IMR-90 (cell line): ENCODE measurements at regions not wholly inside any gene's neighbourhood (a gene's known extent, or its start where the extent isn't known, plus 50 kb on each side); places are given as distances from the start of the nearest gene placed in this dataset.

Experiments used
- BHLHE40 ChIP-seq: fragments of 150-350 bp; IDR thresholded peaks from 2 replicates; pipeline ENCODE4 v1.6.1; 2016; ENCODE audit warnings: mild to moderate bottlenecking, low read depth, low read length
- CEBPB ChIP-seq: IDR thresholded peaks from 2 replicates; pipeline ENCODE4 v1.6.1; 2012; ENCODE audit warnings: low read depth, low read length, improper control_type of control experiment
- CHD1 ChIP-seq: IDR thresholded peaks from 2 replicates; pipeline ENCODE4 v1.6.1; 2012; ENCODE audit warnings: low read depth, low read length, improper control_type of control experiment
- FOS ChIP-seq: fragments of 150-350 bp; IDR thresholded peaks from 2 replicates; pipeline ENCODE4 v1.6.1; 2016; ENCODE audit warnings: low read depth, low read length
- MAZ ChIP-seq: IDR thresholded peaks from 2 replicates; pipeline ENCODE4 v1.6.1; 2012; ENCODE audit warnings: low read depth, mild to moderate bottlenecking, low read length, improper control_type of control experiment, moderate library complexity, borderline replicate concordance
- MXI1 ChIP-seq: IDR thresholded peaks from 2 replicates; pipeline ENCODE4 v1.6.1; 2012; ENCODE audit warnings: low read depth, mild to moderate bottlenecking, low read length, moderate library complexity, borderline replicate concordance
- POLR2A ChIP-seq: IDR thresholded peaks from 2 replicates; pipeline ENCODE4 v1.6.1; 2012; ENCODE audit warnings: mild to moderate bottlenecking, low read depth, low read length
- RAD21 ChIP-seq: IDR thresholded peaks from 2 replicates; pipeline ENCODE4 v1.6.1; 2012; ENCODE audit warnings: low read length, improper control_type of control experiment
- RFX5 ChIP-seq: IDR thresholded peaks from 2 replicates; pipeline ENCODE4 v1.8.0; 2012; ENCODE audit warnings: low read depth, mild to moderate bottlenecking, low read length, moderate library complexity
- SMC3 ChIP-seq: fragments of 150-350 bp; IDR thresholded peaks from 2 replicates; pipeline ENCODE4 v1.6.1; 2016; ENCODE audit warnings: low read depth, mild to moderate bottlenecking, antibody characterized with exemption, low read length, moderate library complexity
- USF2 ChIP-seq: fragments of 150-350 bp; IDR thresholded peaks from 2 replicates; pipeline ENCODE4 v1.6.1; 2017; ENCODE audit warnings: mild to moderate bottlenecking, antibody characterized with exemption, low read length, low read depth
- TF ChIP-seq, protein P1 (sequence below): conservative IDR thresholded peaks from 2 replicates; pipeline ENCODE4 v1.5.1; 2012; ENCODE audit warnings: mild to moderate bottlenecking, low read depth, low read length, improper control_type of control experiment

DNA sequence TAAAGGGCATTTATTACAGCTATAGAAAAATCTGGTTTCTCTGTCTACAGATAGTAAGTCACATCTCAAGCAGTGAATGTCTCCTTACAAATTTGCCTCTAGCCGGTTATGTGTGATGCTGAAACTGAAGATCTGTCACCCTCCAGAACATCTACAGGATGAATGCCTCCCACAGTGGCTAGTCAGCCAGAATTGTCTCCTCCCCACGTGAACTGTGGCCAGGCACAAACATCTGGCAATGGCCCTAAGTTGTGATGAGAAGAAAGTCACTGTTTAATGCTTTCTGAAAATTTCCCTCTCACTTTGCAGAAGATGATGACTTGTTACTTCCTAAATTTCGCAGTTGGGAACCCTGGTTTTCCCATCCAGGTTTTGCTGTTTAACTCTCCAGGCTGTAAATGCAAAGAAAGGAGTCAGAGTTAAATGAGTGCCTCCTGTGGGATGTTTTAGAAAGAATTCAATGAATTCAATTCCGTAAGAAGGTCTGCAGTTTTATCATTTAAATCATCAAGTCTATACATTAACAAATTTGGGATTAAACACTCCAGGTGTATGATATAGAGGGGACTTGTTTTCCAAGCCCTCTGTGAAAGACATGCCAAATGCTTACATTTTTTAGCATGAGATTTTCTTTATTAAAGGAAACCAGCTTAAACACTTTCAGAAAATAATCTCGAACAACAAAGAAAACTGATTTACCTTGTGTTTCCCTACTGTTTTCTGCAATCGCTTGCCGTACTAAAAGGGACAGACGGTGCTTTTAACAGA, 55.4 kb upstream of the TLR3 start:
- TF ChIP-seq, protein P1, sequence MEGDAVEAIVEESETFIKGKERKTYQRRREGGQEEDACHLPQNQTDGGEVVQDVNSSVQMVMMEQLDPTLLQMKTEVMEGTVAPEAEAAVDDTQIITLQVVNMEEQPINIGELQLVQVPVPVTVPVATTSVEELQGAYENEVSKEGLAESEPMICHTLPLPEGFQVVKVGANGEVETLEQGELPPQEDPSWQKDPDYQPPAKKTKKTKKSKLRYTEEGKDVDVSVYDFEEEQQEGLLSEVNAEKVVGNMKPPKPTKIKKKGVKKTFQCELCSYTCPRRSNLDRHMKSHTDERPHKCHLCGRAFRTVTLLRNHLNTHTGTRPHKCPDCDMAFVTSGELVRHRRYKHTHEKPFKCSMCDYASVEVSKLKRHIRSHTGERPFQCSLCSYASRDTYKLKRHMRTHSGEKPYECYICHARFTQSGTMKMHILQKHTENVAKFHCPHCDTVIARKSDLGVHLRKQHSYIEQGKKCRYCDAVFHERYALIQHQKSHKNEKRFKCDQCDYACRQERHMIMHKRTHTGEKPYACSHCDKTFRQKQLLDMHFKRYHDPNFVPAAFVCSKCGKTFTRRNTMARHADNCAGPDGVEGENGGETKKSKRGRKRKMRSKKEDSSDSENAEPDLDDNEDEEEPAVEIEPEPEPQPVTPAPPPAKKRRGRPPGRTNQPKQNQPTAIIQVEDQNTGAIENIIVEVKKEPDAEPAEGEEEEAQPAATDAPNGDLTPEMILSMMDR, result no peak
- TF ChIP-seq BHLHE40, result no peak
- no peak for TF ChIP-seq POLR2A
- no peak for TF ChIP-seq RAD21
- TF ChIP-seq SMC3, result no peak
- no peak for TF ChIP-seq CEBPB
- no peak for TF ChIP-seq USF2
- no peak for TF ChIP-seq FOS
- no peak for TF ChIP-seq MXI1
- TF ChIP-seq MAZ, result no peak
- no peak for TF ChIP-seq CHD1
- no peak for TF ChIP-seq RFX5
